HG03439 (cell line): ENCODE measurements at regions not wholly inside any gene's neighbourhood (a gene's known extent, or its start where the extent isn't known, plus 50 kb on each side); places are given as distances from the start of the nearest gene placed in this dataset.

Source experiments
- ATAC-seq: cut with Tn5 transposase; IDR thresholded peaks from one replicate; pipeline ENCODE4 v1.9.1; 2021; ENCODE audit warnings: mild to moderate bottlenecking, moderate library complexity; ENCODE audit not compliant: unreplicated experiment

DNA sequence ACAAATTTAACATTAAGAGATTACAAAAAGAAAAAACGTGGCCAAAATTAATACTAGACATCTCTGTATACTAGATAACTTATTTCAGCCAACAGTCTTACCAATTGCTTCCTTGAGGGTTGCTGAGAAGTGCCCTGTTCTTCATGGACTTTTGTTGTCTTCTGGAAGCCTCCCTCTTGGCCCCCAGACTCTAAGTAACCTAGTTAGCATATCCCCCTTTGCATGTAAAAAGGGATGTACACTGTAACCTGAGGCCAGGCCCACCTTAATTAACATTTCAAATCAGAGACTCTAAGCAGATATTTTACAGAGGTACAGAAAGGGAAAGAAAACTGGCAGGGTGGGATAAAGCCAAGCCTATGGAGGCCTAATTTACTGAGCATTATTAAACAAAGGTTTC is 1047.3 kb downstream of the ADGRL2 start:
- ATAC-seq = no peak

DNA sequence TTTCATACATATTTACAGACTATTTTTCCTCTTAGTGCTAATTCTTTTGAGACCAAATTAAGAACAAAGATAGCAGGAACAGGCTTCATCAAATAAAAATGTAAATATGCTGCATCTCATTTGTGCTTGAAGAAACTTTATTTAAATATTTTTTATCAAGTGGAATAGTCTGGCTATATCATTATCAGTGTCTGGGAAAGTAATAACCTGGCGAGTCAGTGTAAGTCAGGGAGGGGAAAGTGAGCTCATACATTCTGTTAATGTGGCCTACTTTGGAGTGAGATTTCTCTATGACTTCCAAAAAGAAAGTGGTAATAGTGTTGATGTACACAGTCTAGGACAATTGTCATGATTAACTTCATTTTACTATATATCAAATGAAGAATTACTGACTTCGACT is 1045.1 kb downstream of the ADGRL2 start:
- ATAC-seq = no peak

DNA sequence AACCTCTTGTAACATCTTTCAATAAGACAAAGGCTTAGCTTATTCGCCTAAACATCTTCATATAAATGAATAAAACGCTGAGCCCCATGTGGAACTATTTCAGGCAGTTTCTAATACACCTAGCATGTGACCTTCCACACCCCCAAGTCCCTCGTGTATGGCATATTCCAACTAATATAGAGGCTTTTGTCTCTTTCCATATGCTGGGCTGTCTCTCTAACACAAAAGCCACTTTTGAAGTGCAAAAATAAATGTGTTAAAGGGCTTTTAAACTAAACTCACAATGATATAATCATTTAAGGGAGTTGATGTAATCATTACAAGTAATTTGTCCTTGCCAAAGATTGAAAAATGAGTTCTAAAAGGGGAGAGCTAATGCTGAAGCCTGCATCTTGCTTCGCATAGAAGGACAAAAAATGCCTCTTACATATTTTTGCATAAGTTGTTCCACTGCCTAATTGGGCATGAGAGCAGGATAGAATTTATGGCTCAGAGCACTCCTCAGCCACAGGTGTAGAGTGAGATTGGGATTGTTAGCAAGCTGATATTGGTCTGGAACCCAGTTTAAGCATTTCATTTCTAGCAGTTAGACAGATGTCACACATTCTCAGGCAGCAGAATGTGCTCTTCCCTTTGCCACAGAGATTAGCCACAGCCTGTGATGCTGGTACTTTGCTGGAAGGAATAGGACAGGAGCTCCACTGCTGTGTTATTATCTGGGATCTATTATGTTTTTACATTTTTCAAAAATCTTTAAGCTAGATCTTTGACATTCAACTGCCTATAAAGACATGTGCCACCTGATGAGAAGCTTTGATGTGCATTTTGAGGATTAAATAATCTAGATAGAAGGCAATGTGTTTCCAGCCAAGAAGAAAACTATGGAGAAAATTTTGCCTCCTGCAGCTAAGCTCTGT is 1044.4 kb downstream of the ADGRL2 start:
- no peak for ATAC-seq

DNA sequence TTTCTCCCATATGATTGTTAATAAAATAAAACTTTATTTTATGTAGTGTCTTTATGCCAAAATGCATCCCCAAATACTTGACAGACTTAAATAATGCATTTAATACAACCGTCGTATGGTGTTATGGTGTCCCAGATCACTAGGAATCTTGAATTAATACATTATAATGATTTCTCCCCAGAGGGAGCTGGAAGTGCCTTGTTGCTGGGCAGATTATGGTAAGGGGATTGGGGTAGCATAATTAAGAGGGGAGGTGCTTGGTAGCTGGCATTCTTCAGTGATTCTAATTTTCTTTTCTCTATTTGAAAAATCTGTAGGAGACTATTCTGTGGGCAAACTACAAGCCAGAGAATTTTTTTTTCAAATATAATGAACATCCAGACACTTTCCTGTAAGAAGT is 1043.7 kb downstream of the ADGRL2 start:
- no peak for ATAC-seq

DNA sequence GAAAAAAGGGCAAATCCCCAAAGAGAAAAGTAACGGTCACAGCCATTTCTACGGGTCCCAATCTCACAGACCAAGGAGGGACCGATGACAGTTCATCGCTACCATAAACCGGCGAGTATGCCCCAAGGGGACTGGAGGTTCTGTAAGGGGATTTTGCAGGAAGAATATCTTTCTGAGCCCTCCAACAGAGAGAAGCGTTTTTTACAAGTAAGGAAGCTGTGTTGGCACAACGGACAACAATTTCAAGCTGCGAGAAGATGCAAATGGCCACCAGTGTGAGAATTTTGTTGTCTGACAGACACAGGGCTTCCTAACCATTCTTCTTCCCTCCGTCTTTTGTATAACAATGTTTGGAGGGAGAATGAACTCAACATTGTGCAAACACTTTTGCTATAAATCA is 1043.1 kb downstream of the ADGRL2 start:
- no peak for ATAC-seq

DNA sequence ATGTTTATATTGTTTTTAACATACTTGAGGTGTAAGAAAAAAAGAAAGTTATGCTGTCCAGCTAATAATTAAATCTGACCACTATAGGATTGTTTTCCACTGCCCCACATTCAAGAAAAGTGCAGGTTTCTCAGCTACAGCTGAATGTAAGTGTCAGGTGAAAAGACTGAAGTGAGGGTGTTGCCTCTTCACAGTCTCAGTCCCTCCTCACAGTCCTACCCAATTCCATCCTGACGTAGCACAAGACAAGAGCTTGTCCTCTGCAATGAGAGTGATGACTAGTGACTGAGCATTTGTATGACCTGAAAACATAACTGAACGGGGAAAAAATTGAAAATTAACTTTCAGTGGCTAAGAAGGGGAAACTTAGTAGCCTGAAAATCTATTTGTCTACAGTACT is 1039.5 kb downstream of the ADGRL2 start:
- no peak for ATAC-seq

DNA sequence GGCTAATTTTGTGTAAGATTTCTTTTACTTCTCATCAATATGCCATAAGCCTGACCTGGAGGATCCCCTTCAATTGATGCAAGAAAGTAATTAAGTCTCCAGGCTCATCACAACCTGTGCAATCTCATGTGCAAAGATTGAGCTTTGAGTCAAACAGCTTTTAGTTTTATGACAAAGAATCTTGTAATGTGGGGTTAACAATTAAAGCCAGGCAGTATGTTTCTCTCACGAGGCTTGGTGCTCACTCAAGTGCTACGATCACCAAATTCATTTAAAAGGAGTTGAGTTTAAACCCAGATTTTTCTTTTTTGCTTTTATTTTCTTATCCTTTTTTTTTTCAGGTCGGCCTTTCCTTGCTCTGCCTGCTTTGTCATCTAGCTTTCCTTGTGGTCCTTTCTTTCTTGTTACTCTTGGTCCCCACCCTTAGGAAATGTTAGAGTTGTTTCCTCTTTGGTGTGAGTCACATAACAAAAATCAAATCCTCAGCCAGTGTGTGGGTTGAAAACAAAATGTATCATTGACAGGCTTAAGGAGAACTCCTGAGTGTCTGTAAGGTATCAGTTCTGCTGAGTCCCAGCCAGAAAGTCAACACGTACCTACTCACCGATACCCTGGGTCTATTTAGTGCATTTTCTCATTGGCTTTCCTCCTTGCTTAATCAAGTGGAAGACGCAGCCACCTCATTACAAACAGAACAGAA is 1037.2 kb downstream of the ADGRL2 start:
- no peak for ATAC-seq

DNA sequence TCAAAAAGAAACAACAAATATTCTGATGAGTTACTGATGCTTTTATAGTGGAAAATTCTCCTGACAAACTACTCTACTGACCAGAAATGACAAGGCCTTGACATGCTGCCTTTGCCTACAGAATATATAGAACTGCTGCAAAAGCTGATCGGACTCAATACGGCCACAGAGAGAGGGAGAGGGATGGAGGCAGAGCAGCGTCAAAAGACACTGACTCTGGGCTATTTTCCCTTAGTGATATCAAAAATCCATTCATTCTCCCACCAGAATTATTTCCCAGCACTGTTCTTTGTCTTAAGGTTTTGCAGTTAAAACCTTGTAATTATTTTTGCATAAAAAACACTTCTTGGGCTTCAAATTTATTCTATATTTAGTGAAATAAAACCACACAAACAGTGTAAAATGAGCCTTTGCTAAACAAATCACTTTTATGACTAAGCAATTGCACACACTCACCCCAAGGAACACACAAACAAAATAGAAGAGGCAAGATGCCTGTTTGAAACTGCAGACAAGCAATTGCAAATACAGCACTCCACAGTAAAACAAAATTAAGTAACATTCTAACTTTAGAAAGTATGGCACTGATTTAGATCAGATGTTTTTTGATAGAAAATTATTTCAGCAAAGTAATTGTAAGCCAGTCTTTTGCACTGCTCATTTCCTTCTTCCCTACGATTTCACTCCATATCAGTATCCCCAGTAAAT is 1036.4 kb downstream of the ADGRL2 start:
- ATAC-seq = no peak

DNA sequence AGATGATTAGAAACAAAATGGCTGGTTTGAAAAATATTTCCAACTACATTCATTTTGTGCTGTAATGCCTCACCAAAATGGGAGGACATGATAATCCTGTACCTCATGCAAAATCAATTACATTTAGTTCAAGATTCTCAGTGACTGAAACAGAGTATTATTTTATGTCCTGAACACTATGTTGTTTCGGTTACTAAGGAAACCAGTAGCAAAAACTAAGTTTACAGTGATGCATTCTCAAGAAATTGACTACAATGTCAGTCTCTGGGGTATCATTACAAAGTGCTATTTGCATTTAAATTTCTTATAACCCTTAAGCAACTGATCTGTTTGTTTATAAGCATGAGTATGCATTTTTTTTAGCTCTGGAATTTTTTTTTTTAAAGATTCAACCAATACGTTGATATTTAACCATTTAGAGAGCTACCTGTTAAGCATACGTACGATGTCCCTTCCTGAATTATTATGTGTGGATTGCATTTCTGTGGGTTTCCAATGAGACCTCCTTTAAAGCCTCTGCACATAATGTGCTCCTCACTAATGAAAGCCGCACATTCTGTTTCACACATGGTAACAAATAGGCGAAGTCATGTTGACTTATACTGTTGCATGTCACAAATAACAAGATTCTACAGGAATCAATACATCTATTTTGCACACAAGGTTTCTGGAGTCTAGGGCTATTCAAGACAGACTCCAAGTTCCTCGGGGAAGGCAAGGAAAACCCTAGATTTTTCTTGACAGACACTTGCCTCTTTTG is 1035.7 kb downstream of the ADGRL2 start:
- ATAC-seq = no peak

DNA sequence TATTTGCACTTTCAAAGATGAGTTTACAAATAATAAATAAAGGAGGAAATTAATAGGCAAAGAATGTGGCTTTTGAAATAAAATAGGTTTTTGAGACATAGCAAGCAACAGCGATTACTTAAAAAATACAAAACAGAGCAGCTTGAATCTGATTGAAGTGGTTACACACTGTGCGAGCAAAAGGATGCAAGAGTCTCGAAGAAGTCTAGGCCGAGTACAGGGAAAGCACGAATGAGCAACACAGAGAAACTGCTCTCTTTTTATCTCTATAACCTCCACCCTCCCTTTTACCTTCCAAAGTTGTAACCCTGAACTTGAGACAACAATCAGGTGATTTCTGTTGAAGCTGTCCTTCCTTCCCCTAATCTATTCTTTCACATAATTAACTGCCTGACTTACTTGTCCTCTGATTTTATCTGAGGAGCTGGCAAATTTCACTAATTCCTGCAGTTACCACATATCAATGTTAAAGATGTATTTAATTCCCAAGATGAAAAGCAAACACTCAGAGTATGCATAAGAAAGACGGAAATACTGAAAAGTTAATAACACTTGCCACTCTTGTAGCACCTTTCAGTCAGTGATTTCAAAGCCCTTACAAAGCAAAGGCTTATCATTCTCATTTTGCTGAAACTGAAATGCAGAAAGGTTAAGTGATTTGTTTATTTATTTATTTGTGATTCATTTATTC is 1030.1 kb downstream of the ADGRL2 start:
- no peak for ATAC-seq

DNA sequence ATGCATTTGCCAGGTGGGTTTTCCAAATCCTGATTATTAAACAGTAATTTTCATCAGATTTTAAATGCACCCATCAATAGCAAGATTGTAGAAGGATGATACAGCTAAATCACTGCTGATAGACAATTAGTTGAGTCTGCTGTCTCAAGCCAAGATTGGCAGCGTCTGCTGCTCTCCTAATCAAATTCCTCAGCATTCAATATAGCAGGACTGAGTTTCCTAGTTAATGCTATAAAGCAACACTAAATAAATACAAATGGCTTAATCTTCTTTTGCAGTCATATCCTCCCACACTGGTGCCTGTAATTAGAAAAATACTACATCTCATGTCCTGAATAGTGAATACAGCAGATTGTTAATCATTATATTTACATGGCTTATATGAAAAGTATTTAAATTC is 1028.8 kb downstream of the ADGRL2 start:
- ATAC-seq = no peak

DNA sequence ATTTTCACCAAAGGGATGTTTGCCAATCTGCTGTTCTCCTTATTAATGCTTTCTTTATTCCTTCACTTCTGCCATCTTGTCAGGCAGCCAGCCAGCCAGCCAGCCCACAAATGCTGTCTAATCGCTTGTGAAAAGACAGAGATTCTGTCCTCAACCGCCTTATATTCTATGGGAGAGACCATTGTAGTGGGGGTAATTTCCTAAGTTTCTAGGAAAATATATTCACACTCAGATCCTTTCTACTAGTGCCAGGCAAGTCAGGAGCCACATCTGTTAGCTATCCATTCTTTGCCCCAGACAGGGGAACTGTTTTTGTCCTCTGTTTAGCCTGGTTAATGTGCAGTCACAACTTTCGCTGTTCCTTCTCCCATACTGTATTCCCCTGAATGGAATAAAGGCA is 1023.1 kb downstream of the ADGRL2 start:
- no peak for ATAC-seq

DNA sequence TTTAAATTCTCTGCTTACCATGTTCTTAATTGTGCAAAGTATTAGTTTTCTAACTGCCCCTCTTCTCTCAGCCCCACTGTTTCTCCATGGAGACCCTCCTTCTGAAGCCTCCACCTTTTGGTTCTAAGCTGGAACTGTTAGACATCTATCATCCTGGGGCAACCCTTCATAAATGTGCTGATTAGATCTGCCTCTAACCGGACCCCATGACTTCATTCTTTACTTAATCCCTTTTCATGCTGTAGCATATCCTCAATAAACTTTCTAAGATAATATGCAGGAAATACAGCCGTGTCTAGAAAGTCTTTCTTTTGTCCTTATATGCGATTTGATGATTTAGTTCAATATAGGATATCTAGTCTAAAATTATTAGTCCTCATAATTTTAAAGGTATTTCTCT is 1020.1 kb downstream of the ADGRL2 start:
- no peak for ATAC-seq

DNA sequence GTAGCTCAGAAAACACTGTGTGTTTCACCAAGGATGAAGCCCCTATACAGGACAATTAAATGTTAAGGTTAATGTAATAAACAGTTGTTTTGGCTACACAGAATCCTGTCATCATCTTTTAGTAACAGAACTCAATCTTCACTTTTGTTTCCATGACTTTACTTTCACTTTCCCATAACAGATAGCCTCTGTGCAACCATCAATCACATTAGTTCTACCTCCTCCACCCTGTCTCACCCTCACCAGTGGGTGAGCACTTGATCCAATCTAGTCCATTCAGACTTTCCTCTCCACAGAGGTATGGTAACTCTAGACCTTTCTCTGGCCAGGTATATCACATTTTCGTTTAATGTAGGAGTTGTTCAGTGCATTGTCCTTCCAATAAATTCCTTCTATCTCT is 1018.5 kb downstream of the ADGRL2 start:
- no peak for ATAC-seq

DNA sequence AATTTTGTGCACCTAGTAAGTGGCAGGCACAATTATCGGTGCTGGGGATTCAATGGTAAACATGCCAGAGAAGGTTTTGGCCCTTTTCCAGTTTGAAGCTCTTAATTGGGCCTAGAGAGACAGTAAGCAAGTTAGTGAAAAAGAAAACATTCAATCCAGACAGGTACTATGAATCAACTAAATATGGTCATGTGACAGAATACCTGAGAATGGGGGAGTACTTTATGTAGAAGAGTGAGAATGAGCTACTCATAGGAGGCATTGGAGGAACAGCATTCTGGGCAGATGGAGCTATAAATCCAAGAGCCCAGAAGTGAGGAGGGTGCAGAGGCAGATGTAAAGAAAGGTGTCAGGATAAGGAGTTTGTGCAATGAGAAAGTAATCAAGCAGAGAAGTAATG is 1017.9 kb downstream of the ADGRL2 start:
- ATAC-seq = no peak

DNA sequence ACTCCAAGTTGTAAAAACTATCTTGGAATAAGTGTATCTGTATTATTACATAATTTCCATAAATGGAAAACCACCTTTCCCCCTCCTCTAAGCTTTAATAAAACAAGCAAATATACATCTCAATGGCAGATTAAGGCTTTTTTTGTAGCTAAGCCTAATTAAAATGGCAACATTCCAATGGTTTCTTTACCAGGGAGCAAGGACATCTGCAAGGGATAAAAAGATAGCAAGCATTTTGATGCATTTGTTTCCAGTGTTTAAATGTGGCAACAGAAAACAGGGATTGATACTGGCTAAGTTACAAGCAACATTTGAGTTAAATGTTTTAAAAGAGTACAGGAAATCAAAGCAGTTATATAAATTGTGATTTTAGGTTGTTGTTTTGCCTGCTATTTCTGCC is 1012.7 kb downstream of the ADGRL2 start:
- no peak for ATAC-seq

DNA sequence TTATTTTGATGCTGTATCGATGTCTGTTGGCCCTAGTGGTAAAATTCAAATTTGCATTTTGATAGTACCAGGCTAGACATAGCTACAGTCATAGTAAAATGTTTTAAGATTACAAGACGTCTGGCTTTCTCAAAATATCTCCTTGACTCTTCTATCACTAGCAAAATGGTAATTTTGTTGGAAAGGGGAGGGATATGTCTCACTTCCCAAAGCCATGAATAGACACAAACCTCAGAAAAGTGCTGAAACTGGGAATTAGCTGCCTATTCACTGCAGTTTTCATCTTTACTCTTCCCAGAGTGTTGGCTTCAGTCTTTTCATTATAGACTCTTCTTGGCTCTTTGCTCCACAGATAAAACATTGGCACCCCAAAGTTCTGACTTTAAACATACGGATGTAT is 1009.9 kb downstream of the ADGRL2 start:
- ATAC-seq = no peak

DNA sequence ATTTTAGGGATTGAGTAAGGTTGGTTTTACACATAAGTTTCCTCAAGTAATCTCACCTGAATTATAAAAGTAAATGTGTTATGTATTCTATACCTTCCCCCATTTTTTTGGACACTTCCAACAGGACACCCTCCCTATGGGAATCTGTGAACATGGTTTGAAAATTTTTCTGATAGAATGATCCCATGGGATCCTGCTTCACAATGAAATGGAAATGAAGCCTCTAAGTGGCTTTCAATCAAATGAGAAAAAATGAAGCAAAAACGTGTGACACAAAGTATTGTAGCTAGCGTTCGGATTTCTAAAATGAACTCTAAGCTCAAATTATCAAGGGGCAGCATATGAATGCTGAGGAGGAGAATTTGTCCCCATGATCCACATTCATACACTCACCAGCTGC is 1006.8 kb downstream of the ADGRL2 start:
- no peak for ATAC-seq

DNA sequence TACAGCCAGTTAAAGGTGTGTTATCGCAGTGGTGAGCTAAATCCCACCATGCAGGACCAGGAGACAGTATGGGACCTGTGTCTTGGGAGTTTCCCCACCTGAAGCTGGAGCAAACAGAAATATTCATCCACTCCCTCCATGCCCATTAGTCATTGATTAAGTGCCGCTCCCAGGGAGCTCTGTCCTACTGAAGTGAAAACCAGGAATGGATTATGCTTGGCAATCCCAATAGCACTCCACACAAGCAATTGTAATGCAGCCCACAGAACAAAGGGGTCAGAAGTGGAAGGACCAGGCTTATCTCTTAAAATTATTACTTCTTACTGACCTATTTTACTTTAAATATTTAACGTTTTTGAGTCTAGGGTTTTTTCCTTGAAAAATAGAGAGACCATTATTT is 1005.4 kb downstream of the ADGRL2 start:
- ATAC-seq = no peak

DNA sequence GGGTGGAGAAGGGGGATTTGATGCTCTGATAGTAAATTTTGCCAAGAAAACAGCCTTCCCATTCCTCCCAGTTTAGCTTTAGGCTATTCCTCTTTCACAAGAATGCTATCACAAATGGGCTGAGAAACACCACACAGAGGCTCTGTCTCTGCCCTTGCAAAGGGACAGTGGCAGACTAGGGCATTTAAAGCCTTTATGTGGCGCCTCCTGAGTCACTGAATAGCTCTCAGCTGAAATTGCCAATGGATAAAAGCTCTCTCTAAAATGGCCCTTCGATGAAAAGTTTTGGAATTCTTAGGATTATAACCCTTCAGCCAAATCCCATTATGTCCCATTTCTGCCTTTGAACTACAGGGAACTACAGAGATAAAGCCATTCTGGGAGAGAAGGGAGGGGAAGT is 1000.4 kb downstream of the ADGRL2 start:
- ATAC-seq = no peak
